A673 (cell line): ENCODE measurements at regions not wholly inside any gene's neighbourhood (a gene's known extent, or its start where the extent isn't known, plus 50 kb on each side); places are given as distances from the start of the nearest gene placed in this dataset.

Source experiments
- BruUV-seq: library from RNA; stranded (reverse); fragments of 400-500 nt; replicated peaks from 2 replicates; lab custom pipeline; 2021; lab: Mats Ljungman, UMichigan
- CTCF ChIA-PET: fragments of 300-600 bp; sonication (Branson Sonifier 250); formaldehyde crosslinking; loops from one replicate; lab custom pipeline; 2022; ENCODE audit warnings: antibody characterized with exemption; lab: Charles Lee
- POLR2A ChIA-PET: fragments of 300-600 bp; sonication (Branson Sonifier 250); formaldehyde crosslinking; loops from one replicate; lab custom pipeline; 2022; ENCODE audit warnings: antibody characterized with exemption; ENCODE audit not compliant: low non-redundant PET; lab: Charles Lee
- DNase-seq: peaks from one replicate; pipeline ENCODE4 v3.0.0-alpha.2; 2015; ENCODE audit warnings: low spot score
- H3K27ac ChIP-seq: fragments of 200-600 bp; sonication (generic); 2 replicates; pipeline ENCODE4 v1.5.1; 2016; ENCODE audit warnings: mixed run types, low read depth, mild to moderate bottlenecking, mixed read lengths, antibody characterized with exemption, low read length; ENCODE audit not compliant: poor library complexity, severe bottlenecking
- H3K27me3 ChIP-seq: fragments of 200-600 bp; sonication (generic); replicated peaks from 2 replicates; pipeline ENCODE4 v1.6.1; 2017; ENCODE audit warnings: mixed run types, low read depth, mild to moderate bottlenecking, mixed read lengths, antibody characterized with exemption, low read length; ENCODE audit not compliant: insufficient read depth, poor library complexity
- H3K36me3 ChIP-seq: fragments of 200-600 bp; sonication (generic); 2 replicates; pipeline ENCODE4 v1.6.1; 2016; ENCODE audit warnings: mixed run types, mild to moderate bottlenecking, mixed read lengths, antibody characterized with exemption, low read length; ENCODE audit not compliant: insufficient read depth, poor library complexity, severe bottlenecking
- H3K4me1 ChIP-seq: fragments of 200-600 bp; sonication (generic); 2 replicates; pipeline ENCODE4 v1.6.1; 2017; ENCODE audit warnings: mixed run types, mild to moderate bottlenecking, mixed read lengths, antibody characterized with exemption, low read length; ENCODE audit not compliant: insufficient read depth, poor library complexity, severe bottlenecking
- H3K4me3 ChIP-seq: fragments of 200-600 bp; sonication (generic); 2 replicates; pipeline ENCODE4 v1.5.1; 2016; ENCODE audit warnings: low read depth, mixed run types, mild to moderate bottlenecking, mixed read lengths, low read length; ENCODE audit not compliant: poor library complexity, severe bottlenecking
- H3K9me3 ChIP-seq: fragments of 200-600 bp; sonication (generic); 2 replicates; pipeline ENCODE4 v1.6.1; 2016; ENCODE audit warnings: mixed run types, low read depth, mild to moderate bottlenecking, mixed read lengths, antibody characterized with exemption, low read length; ENCODE audit not compliant: poor library complexity, severe bottlenecking
- EZH2 ChIP-seq: fragments of 200-600 bp; sonication (generic); IDR thresholded peaks from 2 replicates; pipeline ENCODE4 v1.6.1; 2017; ENCODE audit warnings: borderline replicate concordance, low read depth, mild to moderate bottlenecking, mixed read lengths, antibody characterized with exemption, low read length; ENCODE audit not compliant: poor library complexity, severe bottlenecking
- intact Hi-C: fragments of 100-400 bp; cut with micrococcal nuclease; formaldehyde crosslinking; loops from one replicate; pipeline ENCODE4 v1.10.0; 2022; ENCODE audit not compliant: unreplicated experiment
- TF ChIP-seq, protein P1 (sequence below): fragments of 300-800, 200-600 bp; sonication (generic); conservative IDR thresholded peaks from 2 replicates; pipeline ENCODE4 v1.5.1; 2017; ENCODE audit warnings: low read depth, mild to moderate bottlenecking, antibody characterized with exemption, low read length, moderate library complexity, mixed read lengths

DNA sequence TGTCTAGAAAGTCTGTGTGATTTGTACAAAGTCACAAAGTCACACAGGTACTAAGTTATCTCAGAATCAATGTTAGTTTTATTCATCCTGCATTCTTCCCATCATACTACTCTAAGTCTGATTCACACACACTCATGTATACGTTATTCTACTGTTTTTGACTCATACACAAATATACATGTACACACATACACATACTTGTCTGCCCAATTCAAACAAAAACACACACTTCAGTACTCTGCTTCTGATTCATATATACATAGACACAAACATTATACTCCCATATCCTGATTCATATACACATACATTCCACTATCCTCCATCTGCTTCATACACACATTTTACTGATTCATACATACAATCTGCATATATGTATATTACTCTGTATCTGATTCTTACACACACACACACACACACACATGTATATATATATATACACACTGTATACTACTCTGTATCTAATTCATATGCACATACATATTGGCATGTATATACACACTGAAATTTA, 69.3 kb downstream of the KLF12 start:
- Histone ChIP-seq H3K27me3 (no peaks in the 10 kb centered on the region), H3K9me3 (peaks cover 3% of the 10 kb centered on the region), H3K4me1 (no peaks in the 10 kb centered on the region), H3K4me3 (no peak overlapping the region), H3K36me3 (no peaks in the 10 kb centered on the region), H3K27ac (no peak overlapping the region)
- intact Hi-C loops = no loop called here
- ChIA-PET POLR2A (no interaction called here), CTCF (no interaction called here)
- BruUV-seq = no TSS peak
- TF ChIP-seq, protein P1, sequence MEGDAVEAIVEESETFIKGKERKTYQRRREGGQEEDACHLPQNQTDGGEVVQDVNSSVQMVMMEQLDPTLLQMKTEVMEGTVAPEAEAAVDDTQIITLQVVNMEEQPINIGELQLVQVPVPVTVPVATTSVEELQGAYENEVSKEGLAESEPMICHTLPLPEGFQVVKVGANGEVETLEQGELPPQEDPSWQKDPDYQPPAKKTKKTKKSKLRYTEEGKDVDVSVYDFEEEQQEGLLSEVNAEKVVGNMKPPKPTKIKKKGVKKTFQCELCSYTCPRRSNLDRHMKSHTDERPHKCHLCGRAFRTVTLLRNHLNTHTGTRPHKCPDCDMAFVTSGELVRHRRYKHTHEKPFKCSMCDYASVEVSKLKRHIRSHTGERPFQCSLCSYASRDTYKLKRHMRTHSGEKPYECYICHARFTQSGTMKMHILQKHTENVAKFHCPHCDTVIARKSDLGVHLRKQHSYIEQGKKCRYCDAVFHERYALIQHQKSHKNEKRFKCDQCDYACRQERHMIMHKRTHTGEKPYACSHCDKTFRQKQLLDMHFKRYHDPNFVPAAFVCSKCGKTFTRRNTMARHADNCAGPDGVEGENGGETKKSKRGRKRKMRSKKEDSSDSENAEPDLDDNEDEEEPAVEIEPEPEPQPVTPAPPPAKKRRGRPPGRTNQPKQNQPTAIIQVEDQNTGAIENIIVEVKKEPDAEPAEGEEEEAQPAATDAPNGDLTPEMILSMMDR = no peak
- TF ChIP-seq EZH2 = no peak
- DNase-seq = no peak

DNA sequence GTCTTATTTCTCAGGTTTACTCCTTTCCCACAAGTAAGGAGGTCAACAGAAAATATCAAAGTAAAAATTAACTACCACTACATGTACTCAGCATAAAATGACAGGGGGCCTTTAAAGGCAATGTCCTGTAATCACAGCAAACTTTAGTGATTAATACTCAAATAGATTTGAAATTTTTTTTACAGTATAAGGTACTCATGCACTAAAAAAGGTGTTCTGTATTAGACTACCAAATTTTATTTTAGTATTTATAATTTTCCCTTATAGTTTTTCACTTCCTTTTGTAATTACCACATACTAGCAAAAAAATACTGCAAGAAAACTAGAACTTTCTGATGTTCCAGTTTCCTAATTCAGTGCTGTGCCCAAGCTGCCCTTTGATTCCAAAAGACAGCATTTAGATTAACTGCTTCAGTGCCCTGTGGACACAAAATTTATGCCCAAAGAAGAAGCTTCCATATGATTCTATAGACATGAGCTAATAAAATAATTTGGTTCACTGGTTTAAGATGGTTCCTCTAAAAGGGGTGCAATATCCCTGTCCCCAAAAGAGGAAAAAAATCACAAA, 70.6 kb downstream of the KLF12 start:
- no peak overlapping the region for H3K4me3 ChIP-seq
- POLR2A ChIA-PET = no interaction called here
- CTCF ChIA-PET = no interaction called here

DNA sequence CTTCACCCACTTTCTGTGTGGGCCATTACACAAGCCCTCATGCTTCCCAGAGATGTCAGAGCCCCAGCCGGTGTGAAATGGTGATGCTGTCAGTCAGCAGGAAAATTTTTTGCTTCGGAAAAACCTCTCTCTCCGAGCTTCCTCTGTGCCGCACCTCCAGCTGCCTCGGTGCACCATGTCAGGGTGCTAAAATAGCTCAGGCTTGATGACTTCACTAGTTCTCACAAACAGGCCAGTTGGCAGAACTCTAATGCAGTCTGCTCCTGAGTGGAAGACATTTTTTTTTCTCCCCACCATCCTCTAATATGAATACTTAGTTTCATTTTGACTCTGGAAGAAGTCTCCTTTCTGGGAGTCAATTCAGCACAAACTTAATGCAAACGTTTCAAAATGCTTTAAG, 71.3 kb downstream of the KLF12 start:
- H3K4me1 ChIP-seq = no peaks in the 10 kb centered on the region
- DNase-seq = no peak
- H3K27ac ChIP-seq = no peak overlapping the region
- H3K4me3 ChIP-seq = no peak overlapping the region
- H3K36me3 ChIP-seq = no peaks in the 10 kb centered on the region
- POLR2A ChIA-PET = no interaction called here
- BruUV-seq = no TSS peak
- peaks cover 3% of the 10 kb centered on the region for H3K9me3 ChIP-seq
- no peak for TF ChIP-seq EZH2
- TF ChIP-seq, protein P1 = no peak
- intact Hi-C loops = no loop called here
- H3K27me3 ChIP-seq = no peaks in the 10 kb centered on the region
- CTCF ChIA-PET = no interaction called here

More for the DNA sequence above, 70.6 kb downstream of the KLF12 start:
- no peaks in the 10 kb centered on the region for H3K4me1 ChIP-seq
- intact Hi-C loops = no loop called here
- no peaks in the 10 kb centered on the region for H3K36me3 ChIP-seq
- TF ChIP-seq EZH2 = no peak
- TF ChIP-seq, protein P1 = no peak
- no TSS peak for BruUV-seq
- no peak for DNase-seq
- H3K27ac ChIP-seq = no peak overlapping the region
- peaks cover 3% of the 10 kb centered on the region for H3K9me3 ChIP-seq
- no peaks in the 10 kb centered on the region for H3K27me3 ChIP-seq
